ENCODE measurements at regions not wholly inside any gene's neighbourhood (a gene's known extent, or its start where the extent isn't known, plus 50 kb on each side); places are given as distances from the start of the nearest gene placed in this dataset.
"Not testable (repeated sequence)": the region's sequence is repeated elsewhere in the genome, so short reads cannot be mapped to it uniquely, and the experiment has no call there.

DNA sequence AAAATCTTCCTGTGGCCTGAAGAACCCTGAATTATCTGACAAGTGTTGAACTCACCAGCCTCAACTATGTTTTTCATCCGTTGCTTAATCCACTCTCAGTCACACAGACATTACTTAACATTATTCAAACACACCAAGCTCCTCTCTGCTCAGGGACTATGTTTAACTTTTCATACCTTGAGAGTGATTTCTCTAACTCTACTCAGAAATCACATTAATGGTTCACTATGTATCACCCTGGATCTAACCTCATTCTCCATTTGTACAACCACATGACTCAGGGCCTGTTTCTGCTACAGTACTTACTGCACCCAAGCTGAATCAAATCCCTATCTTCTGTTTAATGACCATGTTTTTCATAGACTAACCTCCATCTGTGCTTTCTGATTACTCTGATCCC lies 553.7 kb upstream of the PRR20A start:
- no peak for DNase-seq

GRCh38 chr13:56615572-56615971 lies 525.1 kb upstream of the PRR20A start:
- no peak for DNase-seq

GRCh38 chr13:56622840-56623239 lies 517.9 kb upstream of the PRR20A start:
- DNase-seq = no peak

DNA sequence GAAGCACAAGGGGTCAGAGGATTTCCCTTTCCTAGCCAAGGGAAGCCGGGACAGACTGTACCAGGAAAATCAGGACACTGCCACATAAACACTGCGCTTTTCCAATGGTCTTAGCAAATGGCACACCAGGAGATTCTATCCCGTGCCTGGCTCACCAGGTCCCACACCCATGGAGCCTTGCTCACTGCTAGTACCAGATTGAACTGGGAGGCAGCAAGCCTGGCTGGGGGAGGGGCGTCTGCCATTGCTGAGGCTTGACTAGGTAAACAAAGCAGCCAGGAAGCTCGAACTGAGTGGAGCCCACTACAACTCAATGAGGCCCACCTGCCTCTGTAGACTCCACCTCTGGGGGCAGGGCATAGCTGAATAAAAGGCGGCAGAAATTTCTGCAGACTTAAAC lies 511.8 kb upstream of the PRR20A start:
- not testable (repeated sequence) for DNase-seq

- DNase-seq = not testable (repeated sequence)
These were observed 509.7 kb upstream of the PRR20A start for GRCh38 chr13:56631060-56631459.

- no peak for DNase-seq
These were observed 487.7 kb upstream of the PRR20A start for GRCh38 chr13:56653043-56653442.

DNA sequence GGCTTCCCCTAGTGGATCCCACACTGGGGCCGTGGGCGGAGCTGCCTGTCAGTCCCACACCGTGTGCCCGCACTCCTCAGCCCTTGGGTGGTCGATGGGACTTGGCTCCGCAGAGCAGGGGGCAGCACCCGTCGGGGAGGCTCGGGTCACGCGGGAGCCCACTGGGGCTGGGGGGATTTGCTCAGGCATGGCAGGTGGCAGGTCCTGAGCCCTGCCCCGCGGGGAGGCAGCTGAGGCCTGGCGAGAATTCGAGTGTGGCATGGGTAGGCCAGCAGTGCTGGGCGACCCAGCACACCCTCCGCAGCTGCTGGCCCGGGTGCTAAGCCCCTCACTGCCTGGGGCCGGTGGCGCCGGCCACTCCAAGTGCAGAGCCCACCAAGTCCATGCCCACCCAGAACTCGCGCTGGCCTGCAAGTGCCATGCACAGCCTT lies 481.7 kb upstream of the PRR20A start:
- DNase-seq = no peak

DNA sequence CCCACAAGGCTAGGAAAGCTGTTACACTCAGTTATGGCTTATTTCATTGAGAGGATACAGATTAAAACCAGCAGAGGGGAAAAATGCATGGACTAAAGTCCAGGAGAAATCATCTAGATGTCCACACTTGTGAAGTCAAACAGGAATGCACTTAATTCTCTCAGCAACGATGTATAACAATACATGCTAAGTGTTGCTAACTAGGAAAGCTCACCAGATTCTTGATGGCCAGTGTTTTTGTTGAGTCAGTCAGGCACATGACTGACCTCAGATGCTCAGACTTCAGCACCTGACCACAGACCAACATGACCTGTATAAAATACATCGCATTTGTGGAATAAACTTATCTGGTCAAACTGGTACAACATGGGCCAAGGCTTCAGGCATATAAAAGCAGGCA lies 470.2 kb upstream of the PRR20A start:
- DNase-seq = no peak

GRCh38 chr13:56681404-56681803 lies 459.3 kb upstream of the PRR20A start:
- no peak for DNase-seq

DNA sequence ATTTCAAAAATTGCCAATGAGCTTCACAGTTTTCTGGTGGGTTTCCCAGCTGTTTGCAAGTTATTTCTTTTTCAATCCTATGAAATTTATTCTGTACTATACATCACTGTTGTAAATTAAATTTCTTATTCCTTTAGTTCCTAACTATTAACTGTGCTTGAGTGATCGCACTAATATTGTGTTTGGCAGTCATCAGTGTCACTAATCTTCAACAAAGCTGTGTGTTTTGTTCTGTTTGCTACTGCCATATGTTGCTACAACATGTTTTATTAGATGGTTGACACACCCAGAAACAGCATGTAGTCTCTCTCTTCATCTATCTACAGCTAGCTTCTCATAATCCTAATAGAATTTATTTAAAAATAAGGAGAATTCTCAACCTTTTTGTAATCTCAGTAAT lies 453.6 kb upstream of the PRR20A start:
- DNase-seq = no peak

- DNase-seq = no peak
These were observed 443.7 kb upstream of the PRR20A start for GRCh38 chr13:56697011-56697410.

DNA sequence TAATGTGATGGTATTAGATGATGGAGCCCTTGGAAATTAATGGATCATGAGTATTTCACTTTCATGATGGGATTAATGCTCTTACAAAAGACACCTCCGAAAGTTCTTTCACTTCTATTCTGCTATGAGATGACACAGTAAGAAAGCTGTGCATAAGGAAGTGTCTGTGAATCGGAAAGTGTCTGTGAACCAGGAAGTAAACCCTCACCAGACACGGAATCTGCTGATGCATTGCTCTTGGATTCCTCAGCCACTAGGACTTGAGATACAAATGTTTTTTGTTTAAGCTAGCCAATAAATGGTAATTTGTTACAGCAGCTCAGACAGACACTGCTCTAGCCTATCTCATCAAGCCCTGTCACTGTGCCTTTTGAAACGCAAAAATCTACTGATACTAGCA lies 440.4 kb upstream of the PRR20A start:
- DNase-seq = no peak

DNA sequence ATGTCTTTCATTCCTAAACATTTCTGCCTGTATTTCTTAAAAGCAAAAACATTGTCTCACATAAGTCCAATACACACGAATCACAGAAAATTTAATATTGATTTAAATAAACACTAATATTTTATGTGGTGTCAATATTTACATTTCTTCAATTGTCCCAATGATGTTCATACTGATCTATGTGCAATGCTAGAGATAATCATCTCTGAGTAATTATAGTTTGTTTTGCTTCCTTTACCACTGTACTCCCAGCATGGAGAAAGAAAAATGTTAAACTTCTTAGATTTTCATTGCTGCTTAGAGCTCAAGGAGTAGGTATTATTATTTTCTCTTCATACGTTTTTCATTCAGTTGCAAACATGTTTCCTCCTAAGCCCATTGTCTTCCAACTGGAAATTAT lies 434.2 kb upstream of the PRR20A start:
- DNase-seq = no peak

GRCh38 chr13:56713656-56714055 lies 427.1 kb upstream of the PRR20A start:
- DNase-seq = no peak

DNA sequence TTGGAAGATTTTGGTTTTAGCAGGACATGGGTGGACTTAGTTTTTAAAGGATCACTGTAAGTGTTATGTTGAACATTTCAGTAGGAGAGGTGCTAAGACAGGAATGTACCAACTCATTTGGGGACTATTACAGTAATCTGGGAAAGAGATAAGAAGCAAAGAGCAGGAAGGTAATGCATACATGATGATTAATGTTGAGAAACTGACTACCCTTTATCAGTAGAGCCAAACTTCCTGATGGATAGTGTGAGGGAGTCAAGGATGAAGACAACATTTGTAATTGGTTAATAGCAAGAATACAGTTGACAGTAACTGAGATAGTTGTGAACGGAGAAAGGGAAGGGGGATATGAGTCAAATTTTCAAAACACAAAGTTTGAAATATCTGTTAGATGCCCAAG lies 421.9 kb upstream of the PRR20A start:
- no peak for DNase-seq

- no peak for DNase-seq
These were observed 419.9 kb upstream of the PRR20A start for GRCh38 chr13:56720841-56721240.

DNA sequence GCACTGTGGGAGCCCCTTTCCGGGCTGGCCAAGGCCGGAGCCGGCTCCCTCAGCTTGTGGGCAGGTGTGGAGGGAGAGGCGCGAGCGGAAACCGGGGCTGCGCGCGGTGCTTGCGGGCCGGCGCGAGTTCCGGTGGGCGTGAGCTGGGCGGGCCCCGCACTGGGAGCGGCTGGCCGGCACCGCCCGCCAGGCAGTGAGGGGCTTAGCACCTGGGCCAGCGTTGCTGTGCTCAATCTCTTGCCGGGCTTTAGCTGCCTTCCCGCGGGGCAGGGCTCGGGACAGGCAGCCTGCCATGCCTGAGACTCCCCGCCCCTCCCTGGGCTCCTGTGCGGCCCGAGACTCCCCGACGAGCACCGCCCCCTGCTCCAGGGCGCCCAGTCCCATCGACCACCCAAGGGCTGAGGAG lies 405.2 kb upstream of the PRR20A start:
- no peak for DNase-seq

DNA sequence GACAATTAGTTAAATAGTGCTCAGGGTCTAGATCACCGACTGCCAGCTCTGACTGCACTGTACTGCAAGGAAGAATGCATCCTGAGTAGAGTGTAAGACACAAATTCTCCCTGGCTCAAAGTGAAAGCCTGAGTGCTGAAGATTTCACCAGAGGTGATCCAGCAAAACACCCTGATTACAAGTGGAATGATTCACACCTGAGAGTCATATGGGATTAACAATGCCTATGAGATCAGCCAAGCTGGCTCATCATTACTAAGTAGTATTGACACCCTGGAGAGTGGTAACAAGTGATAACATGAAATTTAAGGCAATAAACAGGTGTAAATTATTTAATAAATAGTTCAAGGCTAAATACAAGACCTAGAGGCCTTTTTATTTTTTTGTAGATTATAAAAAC lies 403.8 kb upstream of the PRR20A start:
- DNase-seq = no peak

- DNase-seq = no peak
These were observed 388.1 kb upstream of the PRR20A start for GRCh38 chr13:56752636-56753035.

DNA sequence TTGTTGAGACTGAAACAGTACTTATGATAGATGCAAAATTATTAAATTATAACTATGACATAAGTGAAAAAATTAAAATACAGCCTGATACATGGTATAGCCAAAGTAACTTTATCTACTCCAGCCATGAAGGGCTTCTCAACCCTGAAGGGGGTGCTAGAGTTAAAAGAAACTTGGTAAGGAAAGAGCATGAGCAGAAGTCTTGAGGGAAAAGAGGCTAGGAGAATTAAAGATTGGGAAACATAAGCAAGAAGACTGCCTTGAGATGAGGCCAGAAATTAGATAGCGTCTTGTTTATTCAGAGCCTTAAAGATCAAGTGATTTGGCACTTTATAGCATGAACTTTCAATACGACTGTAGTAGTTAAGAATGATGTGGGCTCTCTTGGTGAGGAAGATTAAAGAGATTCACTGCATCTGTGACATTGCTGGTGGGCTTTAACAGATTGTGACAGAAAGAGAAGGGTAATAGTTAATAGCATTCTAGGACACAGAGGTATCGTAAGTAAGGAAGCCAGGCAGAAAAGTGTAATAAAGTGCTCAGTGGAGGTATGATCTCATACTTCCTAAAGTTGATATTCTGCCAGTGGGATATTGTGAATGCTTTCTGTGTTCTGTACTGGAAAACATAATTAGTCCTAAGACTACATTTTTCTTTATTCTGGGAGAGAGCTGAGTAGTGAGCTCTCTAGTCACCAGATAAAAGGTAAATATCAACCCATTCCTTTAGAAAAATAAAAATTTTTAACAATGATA lies 385.4 kb upstream of the PRR20A start:
- DNase-seq = no peak

- DNase-seq = not testable (repeated sequence)
These were observed 377.4 kb upstream of the PRR20A start for GRCh38 chr13:56763333-56763732.

DNA sequence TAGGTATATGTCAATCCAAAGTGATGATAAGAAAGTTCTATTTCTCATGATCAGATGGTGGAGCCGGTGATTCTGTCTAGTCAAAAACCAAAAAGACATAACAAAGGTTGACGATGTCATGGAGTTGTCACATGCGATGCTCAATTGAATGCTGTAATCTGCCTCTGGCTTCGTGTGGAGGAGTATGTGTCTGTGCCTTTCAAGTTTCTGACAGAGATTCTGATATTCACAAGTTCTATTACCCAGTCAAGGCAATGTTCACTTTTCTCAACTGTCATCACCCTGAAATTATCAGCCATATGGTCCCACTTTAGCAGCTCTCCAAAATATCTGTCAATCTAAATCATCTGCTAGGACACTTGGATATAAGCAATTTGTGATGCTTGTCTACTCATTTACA lies 367.6 kb upstream of the PRR20A start:
- DNase-seq = no peak

DNA sequence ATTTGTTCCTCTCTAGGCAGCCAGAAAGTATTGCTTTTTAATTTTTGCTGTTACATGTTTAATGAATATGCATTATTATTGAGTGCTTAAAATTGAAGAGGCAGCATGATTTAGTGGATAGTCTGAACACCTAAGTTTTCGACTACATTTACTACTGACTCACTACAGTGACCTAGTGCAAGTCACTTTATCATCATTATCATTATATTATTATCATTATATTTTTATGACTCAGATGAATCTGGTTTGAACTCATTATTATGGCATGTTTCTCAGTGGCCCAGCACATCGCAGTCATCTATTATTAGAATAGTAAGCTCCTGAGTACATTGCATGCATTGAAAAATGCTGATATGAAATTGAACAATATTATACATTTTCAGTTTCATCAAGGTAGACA lies 351.2 kb upstream of the PRR20A start:
- DNase-seq = no peak

DNA sequence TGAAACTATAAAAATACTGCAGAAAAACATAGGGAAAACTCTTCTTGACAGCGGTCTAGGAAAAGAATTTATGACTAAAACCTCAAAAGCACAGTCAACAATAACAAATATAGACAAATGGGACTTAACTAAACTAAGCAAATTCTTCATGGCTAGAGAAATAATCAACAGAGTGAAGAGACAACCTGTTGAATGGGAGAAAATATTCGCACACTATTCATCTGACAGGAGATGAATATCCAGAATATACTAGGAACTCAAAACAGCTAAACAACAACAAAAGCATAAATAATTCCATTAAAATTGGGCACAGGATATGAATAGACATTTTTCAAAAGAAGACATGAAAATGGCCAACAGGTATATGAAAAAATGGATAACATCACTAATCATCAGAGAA lies 303.6 kb upstream of the PRR20A start:
- DNase-seq = no peak

GRCh38 chr13:56850852-56851251 lies 289.9 kb upstream of the PRR20A start:
- no peak for DNase-seq

Data from NCI-H1436 (cell line).